HT1080 (cell line): ENCODE measurements at regions not wholly inside any gene's neighbourhood (a gene's known extent, or its start where the extent isn't known, plus 50 kb on each side); places are given as distances from the start of the nearest gene placed in this dataset.
A peak's percentile ranks its signal among the peaks of the same experiment; 100 is the strongest.
"Not testable (repeated sequence)": the region's sequence is repeated elsewhere in the genome, so short reads cannot be mapped to it uniquely, and the experiment has no call there.

Experiments used
- DNase-seq: peaks from one replicate; pipeline ENCODE4 v3.0.0-alpha.2; 2015; ENCODE audit warnings: low read depth

DNA sequence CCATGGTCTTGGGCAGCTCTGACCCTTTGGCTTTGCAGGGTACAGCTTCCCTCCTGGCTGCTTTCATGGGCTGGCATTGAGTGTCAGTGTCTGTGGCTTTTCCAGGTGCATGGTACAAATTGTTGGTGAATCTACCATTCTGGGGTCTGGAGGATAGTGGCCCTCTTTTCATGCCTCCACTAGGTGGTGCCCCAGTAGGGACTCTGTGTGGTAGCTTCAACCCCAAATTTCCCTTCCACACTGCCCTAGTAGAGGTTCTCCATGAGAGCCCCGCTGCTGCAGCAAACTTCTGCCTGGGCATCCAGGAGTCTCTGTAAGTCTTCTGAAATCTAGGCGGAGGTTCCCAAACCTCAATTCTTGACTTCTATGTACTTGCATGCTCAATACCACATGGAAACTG, 494.5 kb upstream of the LRRC7 start:
- DNase-seq: no peak

DNA sequence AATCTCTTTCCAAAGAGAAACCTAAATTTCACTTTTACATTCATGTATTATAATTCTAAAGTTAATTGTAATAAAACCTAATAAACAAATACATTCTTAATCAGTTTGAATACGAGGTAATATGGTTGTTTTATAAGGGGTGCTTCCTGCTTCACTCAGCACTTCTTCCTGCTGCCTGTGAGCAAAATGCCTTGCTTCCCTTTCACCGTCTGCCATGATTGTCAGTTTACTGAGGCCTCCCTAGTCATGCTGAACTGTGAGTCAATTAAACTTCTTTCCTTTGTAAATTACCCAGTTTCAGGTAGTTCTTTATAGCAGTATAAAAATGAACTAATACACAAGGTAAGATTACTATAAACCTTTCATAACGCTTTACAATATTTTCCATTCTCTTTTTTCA, 491.1 kb upstream of the LRRC7 start:
- DNase-seq: no peak

DNA sequence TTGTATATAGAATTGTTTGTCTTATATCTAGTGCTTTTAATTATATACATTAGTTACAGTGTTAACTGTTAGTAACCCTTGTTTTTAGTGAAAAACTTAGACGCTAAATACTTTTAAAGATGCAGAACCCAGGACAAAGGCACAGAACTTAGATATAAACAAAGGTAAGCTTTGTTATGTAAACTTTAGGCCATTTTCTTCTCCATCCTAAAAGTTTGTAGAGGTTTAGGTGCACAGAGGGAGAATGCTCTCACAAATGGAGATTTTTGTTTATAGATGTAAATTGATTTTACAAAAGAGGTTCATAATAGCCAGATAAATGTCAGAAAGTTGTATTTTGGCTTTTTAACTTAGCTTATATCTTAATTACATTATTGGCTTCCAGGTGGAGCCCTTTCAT, 490.5 kb upstream of the LRRC7 start:
- no peak for DNase-seq

DNA sequence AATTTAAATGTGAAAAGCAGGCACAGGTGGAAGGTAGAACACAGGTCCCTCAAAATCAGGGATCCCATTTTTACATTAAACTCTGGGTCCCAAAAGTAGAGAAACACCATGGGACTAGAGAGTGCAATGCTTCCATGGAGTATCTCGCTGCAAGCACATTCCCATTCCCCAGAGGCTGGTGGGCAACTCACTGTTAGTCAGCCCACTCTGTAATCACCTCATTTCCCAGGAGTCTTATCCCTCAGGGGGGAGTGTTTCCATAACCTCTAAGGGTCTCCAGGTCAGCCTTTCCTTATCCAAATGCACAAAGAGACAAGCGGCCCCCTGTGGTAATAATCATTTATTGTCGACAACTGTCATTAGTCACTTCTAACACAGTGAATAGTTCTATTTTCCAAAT, 490.1 kb upstream of the LRRC7 start:
- no peak for DNase-seq

DNA sequence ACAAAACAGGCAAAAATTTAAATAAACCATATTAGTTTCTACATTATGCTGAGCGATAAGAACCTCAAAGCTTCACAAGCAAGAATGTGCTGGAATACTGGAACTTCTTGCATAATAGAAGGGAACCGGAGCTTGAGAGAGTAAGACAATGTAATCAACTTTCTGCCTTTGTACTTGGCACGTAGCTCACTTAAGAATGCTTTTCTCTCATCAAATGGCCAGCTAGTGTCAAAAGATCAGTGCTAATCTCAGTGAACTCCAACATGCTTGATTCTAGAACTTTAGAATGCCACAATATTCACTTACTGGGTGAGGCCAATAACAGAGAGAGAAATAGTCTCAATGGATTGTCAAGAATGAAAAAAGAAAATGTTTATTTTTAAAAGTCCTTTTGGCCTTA, 486.1 kb upstream of the LRRC7 start:
- DNase-seq: no peak

DNA sequence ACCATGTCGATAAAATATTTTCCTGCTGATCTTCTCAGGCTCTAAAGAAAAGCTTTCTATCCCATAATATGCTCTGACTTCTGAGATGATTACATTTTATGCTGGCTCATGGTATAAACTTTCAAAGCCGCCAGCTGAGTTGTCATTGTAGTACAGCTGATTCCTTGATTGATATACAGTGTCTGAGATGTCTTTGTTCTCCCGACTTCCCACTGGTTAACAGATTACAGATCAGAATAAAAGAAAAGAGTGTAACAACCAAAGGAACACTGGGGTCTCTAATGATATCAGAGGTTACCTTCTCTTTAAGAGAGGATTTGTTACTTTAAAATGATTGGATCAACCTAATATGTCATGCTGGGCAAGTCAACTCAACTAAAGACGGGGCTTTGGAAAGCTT, 485.4 kb upstream of the LRRC7 start:
- no peak for DNase-seq

DNA sequence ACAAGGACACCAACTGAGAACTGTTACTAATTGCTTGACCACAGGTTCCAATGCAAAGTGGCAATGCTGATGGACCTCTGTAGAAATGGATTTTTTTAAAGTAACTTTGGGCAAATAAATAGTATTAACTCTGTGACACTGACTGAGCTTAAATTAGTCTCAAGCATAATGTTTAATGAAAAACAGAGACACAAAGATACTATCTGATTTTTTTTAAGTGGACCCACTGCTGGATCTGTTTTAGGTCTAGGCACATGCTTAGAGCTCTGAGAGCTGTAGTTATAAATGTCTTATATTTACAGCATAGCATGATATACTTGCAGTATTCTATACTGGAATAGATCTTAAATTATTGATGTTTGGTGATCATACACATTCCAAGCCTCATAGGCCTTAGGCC, 481.6 kb upstream of the LRRC7 start:
- DNase-seq: no peak

DNA sequence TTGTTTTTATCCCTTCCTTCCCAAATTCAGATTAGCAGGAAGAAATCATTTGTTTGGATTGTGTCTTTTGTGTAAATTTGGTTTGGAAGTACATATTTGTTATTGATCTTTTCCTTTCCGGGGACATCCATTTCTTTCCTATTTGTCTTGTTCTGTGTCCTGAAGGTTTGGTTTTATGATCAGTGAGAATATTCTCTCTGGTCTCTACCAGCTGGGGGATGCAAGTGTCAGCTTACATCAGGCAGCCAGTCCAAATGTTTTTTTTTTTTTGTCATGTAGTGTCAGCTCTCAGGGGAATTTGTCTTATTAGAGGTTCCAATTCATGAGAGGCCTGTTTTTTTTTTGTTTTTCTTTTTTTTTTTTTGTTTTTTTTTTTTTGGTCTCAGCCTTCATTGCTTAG, 479.2 kb upstream of the LRRC7 start:
- DNase-seq: no peak

DNA sequence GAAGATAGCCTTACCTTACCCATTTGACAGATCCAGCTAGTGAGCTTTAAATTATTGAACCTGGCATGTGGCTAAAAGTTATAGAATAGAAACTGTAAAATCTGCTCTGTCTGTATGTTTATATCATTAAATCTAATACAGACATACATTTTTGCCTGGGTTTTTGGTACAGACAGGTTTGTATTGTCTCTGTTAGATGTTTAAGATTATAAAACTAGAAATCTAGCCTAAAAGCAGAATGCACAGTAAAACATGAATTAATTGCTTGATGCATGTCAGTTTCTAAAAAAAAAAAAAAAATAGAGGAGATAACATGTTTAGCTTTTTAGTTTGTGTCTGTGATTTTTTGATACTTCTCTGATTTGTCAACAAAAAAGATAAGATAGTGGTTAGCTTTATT, 477.6 kb upstream of the LRRC7 start:
- DNase-seq: no peak

DNA sequence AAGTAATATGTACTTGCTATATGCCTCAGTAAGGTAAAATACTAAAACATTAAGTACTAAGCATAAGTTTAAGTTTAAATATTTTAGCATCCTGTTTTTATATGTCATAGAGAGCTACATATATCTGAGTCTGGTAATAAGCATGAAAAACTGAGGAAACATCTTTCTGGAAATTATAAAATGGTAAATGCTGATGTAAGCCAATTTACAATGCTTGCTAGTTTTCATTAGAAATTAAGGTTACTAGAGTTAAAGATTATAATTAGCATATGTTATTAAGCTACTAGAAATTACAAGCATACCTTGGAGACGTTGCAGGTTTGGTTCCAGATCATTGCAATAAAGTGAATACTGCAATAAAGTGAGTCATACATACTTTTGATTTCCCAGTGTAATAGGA, 477.0 kb upstream of the LRRC7 start:
- DNase-seq: no peak

DNA sequence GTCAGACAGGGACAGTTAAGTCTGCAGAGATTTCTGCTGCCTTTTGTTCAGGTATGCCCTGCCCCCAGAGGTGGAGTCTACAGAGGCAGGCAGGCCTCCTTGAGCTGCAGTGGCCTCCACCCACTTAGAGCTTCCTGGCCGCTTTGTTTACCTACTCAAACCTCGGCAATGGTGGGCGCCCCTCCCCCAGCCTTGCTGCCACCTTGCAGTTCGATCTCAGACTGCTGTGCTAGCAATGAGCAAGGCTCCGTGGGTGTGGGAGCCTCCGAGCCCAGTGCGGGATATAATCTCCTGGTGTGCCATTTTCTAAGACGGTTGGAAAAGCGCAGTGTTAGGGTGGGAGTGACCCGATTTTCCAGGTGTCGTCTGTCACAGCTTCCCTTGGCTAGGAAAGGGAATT, 465.7 kb upstream of the LRRC7 start:
- not testable (repeated sequence) for DNase-seq

DNA sequence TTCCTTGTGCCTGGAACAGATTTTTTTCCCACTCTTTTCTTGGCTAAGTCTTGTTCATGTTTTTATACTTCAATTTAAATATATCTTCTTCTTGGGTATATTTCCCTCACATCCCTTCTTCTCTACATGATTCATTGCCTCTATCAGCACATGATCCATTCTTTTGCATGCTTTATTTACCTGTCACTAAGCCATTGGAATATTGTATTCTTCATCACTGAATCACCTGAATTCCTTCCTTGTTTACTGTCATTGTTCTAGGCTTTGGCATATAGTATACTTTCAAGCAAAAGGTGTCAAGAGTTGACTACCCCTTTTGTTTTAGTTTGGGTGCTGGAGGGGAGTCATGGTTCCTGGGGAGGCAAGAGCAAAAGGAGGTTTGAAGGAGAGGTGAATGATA, 464.5 kb upstream of the LRRC7 start:
- no peak for DNase-seq

DNA sequence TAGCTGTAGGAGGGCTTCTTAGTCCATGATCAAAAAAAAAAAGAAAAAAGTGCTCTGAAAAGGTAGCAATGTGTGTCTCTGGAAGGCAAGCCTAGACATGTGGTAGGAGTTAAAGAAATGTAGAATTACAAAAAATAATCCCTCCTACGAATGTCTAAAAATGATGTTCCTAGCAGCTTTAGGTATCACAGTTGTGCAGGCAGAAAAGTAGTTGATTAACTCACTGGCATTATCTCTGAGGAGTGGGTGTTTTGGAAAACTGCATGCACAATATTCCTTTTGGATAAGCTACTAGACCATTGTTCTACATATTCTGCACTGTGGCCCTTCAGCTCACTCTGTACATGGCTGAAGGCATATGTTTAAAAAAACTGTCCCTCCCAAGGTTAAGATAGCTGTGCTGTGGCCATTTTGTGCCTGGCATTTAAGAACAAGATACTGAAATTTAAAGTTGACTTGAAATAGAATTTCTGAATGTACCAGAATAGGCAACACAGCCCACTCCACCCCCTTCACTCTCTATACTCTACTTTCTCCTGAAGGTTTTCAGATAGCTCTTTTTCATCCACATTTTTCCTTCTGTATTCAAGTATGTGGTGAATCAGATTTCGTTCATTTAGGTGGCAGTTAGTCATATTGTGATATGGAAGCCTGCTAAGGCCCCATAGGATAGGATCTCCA, 463.9 kb upstream of the LRRC7 start:
- DNase-seq: no peak

DNA sequence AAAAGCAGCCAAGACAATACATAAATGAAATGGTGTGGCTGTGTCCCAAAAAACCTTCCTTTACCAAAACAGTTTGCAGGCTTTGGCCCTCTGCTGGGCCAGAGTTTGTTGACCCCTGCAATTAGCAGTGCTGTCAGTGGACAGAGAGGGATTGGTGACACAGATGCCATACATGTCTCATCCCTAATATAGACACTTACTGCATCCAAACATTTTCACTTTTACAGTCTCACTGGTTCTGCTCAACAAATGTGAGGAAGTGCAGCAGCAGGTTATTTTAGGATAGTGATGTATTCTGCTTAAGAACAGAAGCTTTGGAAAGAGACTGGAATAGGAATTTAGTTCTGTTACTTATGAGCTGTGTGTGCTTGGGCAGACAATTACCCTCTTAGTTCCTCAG, 462.8 kb upstream of the LRRC7 start:
- no peak for DNase-seq

DNA sequence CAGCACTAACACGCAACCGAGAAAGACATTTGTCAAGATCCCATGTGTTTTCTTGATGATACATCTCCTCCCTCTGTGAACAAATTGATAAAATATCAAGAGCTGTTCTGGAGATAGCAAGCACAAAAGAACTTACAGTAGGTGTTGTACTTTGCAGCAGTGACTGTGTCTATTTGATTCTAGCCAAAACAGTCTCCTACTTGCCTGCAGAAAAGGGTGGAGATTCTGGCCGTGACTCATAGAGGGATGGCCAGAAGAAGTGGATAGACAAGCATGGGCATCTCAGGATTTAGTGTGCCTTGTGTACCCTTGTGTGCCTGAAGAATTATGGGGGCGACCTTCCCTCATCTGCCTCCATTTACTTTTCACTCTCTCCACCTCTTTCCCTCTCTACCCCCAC, 458.4 kb upstream of the LRRC7 start:
- DNase-seq: peak; percentile 34

DNA sequence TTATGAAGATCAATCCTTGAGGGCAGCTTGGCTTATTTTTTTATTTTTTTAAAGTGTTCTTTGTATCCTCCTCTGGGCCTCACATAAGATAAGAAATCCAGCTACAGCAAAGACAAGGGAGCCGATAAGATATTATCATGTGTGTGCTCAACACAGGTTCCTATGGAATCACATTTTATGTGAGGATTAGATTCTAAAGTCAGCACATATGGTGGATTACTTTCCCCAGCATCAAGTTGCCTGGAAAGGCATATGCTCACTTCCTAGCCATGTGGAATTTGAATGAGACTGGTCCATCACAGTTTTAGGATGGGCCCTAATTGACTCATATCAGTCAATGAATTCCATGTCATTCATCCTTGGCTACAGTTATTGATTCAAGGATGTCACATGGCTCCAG, 456.9 kb upstream of the LRRC7 start:
- DNase-seq: no peak

DNA sequence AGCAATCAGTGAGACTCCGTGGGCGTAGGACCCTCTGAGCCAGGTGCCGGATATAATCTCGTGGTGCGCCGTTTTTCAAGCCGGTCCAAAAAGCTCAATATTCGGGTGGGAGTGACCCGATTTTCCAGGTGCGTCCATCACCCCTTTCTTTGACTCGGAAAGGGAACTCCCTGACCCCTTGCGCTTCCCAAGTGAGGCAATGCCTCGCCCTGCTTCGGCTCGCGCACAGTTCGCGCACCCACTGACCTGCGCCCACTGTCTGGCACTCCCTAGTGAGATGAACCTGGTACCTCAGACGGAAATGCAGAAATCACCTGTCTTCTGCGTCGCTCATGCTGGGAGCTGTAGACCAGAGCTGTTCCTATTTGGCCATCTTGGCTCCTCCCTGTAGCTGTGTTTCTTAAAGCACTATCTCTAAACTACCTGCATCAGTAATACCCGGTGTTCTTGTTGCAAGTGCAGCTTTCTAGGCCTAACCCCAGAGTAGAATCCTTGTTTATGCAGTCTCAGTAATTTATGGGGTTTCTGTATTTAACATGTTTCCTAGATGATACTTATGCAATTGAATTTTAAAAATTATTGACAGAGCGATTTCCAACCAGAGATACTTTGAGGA, 447.5 kb upstream of the LRRC7 start:
- DNase-seq: not testable (repeated sequence)

DNA sequence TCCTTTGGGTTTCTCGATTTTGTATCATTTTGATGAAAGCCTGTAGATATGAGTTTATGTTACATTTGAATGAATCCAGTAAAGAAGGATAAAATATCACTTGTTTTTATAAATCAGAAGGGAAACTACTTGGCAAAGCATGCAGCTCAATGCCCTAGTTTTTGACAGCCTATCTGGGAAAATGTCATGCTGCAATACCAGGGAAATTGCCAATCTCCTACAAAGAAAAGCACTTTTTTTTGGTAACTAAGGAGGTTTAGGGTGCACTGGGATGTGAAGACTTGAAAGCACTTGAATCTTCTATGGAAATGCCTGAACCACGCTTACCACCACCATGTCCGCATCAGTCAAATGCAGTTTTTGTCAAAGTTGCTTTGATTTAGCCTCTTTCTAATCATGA, 446.9 kb upstream of the LRRC7 start:
- DNase-seq: no peak

DNA sequence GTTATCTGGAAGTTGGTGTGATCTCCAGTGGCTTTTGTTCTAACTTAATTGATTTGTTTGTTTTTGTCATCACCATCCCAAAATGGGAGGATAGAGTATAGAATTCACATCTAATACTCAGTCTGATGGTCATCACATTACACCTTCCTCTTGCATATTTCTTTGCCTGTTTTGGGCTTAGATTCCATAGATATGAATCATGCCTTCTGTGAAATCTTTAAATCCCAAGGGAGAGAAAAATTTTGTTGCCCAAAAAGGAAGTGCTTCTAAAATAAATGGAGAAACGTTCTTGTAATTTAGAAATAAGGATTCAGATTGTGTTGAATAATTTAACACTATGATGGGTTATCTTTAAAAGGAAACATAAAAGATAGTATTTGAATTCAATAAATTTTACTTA, 446.0 kb upstream of the LRRC7 start:
- peak; percentile 35 for DNase-seq

DNA sequence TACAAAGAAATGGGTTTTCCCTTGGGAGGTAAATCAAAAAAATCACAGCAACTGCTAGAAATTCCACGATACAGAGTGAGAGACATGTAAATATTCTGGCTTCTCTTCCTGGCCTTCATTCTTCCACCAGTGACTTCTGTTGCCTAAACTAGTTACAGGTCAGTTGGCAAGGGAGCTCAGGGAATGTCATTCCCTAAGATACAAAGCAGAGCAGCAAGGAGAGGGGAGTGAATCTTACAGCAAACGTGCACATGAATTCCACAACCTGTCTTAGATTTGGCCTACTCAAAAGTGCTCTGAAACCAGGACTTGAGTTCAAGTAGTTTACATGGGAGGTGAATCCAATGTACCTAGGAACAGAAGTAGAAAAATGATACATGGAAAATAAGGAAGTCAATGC, 445.3 kb upstream of the LRRC7 start:
- DNase-seq: no peak

DNA sequence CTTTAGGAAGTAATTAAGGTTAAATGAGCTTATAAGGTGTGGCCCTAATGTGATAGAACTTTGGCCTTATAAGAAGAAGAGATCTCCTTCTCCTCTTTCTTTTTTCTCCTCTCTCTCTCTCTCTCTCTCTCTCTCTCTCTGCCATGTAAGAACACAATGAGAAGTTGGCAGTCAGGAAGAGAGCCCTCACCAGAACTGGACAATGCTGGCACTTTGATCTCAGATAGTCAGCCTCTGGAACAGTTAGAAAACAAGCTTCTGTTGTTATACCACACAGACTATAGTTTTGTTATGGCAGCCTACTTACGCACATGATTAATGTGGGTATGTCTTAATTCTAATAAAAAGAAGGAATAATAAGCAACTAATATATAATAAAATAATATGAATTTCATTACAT, 444.2 kb upstream of the LRRC7 start:
- no peak for DNase-seq

DNA sequence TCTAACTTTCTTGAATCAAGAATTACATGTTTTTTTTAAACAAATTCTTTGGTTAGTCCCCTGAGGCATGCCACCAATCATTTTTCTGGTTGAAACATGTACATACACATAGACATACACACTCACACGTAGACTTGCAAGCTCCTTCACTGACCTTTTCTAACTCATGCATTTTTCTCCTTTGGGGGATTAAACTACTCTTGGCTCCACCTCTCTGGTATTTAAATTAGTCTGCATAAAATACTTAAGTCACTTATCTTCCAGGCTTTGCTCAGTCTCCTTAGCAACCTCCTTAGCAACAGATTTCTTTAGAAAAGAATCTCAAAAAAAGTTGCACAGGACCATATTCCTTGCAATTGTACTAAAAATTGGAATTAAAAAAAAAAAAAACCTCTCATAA, 440.9 kb upstream of the LRRC7 start:
- no peak for DNase-seq

DNA sequence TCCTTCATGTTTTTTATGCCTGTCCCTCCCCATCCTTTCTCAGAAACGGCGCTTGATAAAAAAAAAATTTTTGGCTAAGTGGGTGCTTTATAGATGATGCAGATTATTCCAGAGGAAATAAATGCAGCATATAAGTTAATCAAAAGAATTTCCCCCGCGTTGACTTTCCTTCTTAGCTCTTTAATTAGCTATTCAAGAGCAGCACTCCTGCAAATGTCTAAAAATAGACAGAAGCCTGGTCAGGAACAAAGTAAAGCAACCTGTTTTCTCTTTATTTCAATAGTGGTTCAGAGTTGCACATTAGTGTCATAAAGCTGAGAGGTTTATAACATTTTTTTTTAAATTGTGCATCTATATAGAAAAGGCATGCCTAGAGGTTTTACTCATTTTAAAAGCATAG, 439.5 kb upstream of the LRRC7 start:
- no peak for DNase-seq

DNA sequence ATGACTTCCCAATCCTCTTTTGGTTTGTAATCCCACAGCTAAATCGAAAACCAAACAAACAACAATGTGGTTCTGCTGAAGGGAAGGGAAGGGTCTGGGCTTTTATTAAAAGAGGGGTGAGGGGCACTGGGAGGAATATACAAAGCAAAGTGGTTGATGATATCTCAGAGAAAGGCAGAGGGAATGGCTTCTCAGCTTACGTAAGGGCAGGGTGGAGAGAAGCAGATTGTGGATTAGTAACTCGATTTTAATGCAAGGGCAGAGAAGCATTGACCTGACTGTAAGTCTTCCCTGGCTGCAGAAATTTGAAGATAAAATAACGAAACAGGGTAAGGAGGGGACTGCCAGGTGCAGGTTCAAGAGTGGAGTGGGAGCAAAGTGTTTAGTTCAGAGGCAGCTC, 438.2 kb upstream of the LRRC7 start:
- no peak for DNase-seq
